ENCODE measurements at regions not wholly inside any gene's neighbourhood (a gene's known extent, or its start where the extent isn't known, plus 50 kb on each side); places are given as distances from the start of the nearest gene placed in this dataset.

DNA sequence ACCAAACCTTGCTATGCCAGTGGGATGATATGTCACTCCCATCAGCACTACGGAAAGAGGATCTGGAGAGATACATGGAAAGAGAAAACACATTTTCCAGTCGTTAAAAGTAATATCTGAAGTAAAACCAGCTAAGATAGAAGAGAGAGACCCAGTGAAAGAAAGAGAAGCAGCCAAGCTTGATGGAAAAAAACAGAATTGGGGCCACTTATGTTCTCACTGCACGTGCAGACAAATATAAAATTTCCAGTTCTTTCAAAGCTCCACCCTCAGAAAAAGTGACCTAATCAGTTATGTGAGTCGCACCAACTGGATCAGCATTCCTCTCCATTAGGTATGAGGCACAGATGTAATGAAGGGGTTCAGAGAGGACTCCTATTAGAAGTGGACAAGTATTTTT is 266.1 kb downstream of the MTERF1 start:
- TF ChIP-seq EP300 (IDR thresholded peaks at IDR 0.05) (no peak), POLR2AphosphoS5 (IDR thresholded peaks at IDR 0.05) (no peak), POLR2A (IDR thresholded peaks at IDR 0.05; ENCODE audit: low read depth) (no peak)
- TF ChIP-seq, protein P1, sequence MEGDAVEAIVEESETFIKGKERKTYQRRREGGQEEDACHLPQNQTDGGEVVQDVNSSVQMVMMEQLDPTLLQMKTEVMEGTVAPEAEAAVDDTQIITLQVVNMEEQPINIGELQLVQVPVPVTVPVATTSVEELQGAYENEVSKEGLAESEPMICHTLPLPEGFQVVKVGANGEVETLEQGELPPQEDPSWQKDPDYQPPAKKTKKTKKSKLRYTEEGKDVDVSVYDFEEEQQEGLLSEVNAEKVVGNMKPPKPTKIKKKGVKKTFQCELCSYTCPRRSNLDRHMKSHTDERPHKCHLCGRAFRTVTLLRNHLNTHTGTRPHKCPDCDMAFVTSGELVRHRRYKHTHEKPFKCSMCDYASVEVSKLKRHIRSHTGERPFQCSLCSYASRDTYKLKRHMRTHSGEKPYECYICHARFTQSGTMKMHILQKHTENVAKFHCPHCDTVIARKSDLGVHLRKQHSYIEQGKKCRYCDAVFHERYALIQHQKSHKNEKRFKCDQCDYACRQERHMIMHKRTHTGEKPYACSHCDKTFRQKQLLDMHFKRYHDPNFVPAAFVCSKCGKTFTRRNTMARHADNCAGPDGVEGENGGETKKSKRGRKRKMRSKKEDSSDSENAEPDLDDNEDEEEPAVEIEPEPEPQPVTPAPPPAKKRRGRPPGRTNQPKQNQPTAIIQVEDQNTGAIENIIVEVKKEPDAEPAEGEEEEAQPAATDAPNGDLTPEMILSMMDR (IDR thresholded peaks at IDR 0.05): no peak

Measured in esophagus muscularis mucosa (tissue), 4 donors.